Caco-2 (cell line): ENCODE measurements at regions not wholly inside any gene's neighbourhood (a gene's known extent, or its start where the extent isn't known, plus 50 kb on each side); places are given as distances from the start of the nearest gene placed in this dataset.

Experiments
- BruUV-seq: library from RNA; stranded (reverse); fragments of 400-500 nt; replicated peaks from 2 replicates; lab custom pipeline; 2021; lab: Mats Ljungman, UMichigan
- CTCF ChIA-PET: fragments of 300-600 bp; sonication (Branson Sonifier 250); formaldehyde crosslinking; loops from one replicate; lab custom pipeline; 2022; ENCODE audit warnings: antibody characterized with exemption; lab: Charles Lee
- POLR2A ChIA-PET: fragments of 300-600 bp; sonication (Branson Sonifier 250); formaldehyde crosslinking; loops from one replicate; lab custom pipeline; 2022; ENCODE audit warnings: antibody characterized with exemption; lab: Charles Lee
- DNase-seq, 2 experiments: peaks; one replicate each; pipeline versions ENCODE4 v3.0.0 to v3.0.0-alpha.2; 2020 to 2022
- H3K27me3 ChIP-seq: replicated peaks from 2 replicates; pipeline ENCODE4 v1.6.0; 2011; ENCODE audit warnings: low read length; ENCODE audit not compliant: control insufficient read depth, insufficient read depth
- H3K36me3 ChIP-seq: 2 replicates; pipeline ENCODE4 v1.5.1; 2011; ENCODE audit warnings: low read length; ENCODE audit not compliant: control insufficient read depth, insufficient read depth
- H3K4me1 ChIP-seq: fragments of 250-450 bp; sonication (Bioruptor Pico); 2 replicates; pipeline ENCODE4 v1.5.1; 2020; ENCODE audit warnings: mild to moderate bottlenecking
- H3K4me3 ChIP-seq: 2 replicates; pipeline ENCODE4 v1.5.1; 2011; ENCODE audit warnings: low read depth, mild to moderate bottlenecking, control low read depth, low read length
- H3K9me3 ChIP-seq: fragments of 250-450 bp; sonication (Bioruptor Pico); 2 replicates; pipeline ENCODE4 v1.5.1; 2020; ENCODE audit warnings: mild to moderate bottlenecking, moderate library complexity
- H3K27ac Mint-ChIP-seq: one replicate; pipeline ENCODE4 v1.8.0; 2022; ENCODE audit warnings: mixed read lengths; ENCODE audit not compliant: unreplicated experiment
- H3K27me3 Mint-ChIP-seq: one replicate; pipeline ENCODE4 v1.8.0; 2022; ENCODE audit warnings: mixed read lengths; ENCODE audit not compliant: insufficient read depth, unreplicated experiment
- H3K36me3 Mint-ChIP-seq: one replicate; pipeline ENCODE4 v1.8.0; 2022; ENCODE audit warnings: mild to moderate bottlenecking, mixed read lengths; ENCODE audit not compliant: insufficient read depth, unreplicated experiment
- H3K4me1 Mint-ChIP-seq: one replicate; pipeline ENCODE4 v1.8.0; 2022; ENCODE audit warnings: low read depth, mixed read lengths; ENCODE audit not compliant: unreplicated experiment
- H3K4me3 Mint-ChIP-seq: one replicate; pipeline ENCODE4 v1.8.0; 2022; ENCODE audit warnings: mild to moderate bottlenecking, moderate library complexity, mixed read lengths; ENCODE audit not compliant: unreplicated experiment
- H3K9me3 Mint-ChIP-seq: one replicate; pipeline ENCODE4 v1.8.0; 2022; ENCODE audit warnings: mixed read lengths; ENCODE audit not compliant: unreplicated experiment
- intact Hi-C: fragments of 100-400 bp; cut with micrococcal nuclease; formaldehyde crosslinking; loops from one replicate; pipeline ENCODE4 v1.10.0; 2022; ENCODE audit not compliant: unreplicated experiment
- TF ChIP-seq, protein P1 (sequence below), 2 experiments: fragments of 200-600 bp in 1 of 2; IDR thresholded peaks; 1 replicate in 1 of 2; 2 replicates in 1 of 2; pipeline versions ENCODE4 v1.5.1 to v1.8.0; 2011 to 2022; ENCODE audit warnings: antibody characterized with exemption in 1 of 2, control low read depth in 1 of 2, inconsistent platforms in 1 of 2, low read depth in 1 of 2, low read length in 1 of 2, mild to moderate bottlenecking in 1 of 2, moderate library complexity in 1 of 2; ENCODE audit not compliant: insufficient read depth in 1 of 2, severe bottlenecking in 1 of 2, unreplicated experiment in 1 of 2

DNA sequence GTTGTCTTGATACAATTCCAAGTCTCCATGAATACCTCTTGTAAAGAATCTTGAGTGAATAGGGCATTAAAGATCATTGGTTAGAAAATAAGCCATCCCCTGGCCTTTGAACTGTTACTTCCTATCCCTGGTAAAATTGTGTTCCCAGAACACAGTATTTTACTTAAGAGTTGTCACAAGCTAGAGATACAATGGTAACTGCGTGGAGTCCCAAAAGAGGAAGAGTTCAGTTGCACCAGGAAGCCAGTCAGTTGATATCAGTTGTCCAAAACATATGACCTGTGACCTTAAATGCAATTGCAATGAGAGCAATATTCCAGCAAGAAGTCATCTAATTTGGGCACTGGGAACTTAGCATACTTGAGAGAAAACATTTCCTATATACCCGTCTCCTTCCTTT is 117.3 kb downstream of the NEDD1 start:
- TF ChIP-seq, protein P1, sequence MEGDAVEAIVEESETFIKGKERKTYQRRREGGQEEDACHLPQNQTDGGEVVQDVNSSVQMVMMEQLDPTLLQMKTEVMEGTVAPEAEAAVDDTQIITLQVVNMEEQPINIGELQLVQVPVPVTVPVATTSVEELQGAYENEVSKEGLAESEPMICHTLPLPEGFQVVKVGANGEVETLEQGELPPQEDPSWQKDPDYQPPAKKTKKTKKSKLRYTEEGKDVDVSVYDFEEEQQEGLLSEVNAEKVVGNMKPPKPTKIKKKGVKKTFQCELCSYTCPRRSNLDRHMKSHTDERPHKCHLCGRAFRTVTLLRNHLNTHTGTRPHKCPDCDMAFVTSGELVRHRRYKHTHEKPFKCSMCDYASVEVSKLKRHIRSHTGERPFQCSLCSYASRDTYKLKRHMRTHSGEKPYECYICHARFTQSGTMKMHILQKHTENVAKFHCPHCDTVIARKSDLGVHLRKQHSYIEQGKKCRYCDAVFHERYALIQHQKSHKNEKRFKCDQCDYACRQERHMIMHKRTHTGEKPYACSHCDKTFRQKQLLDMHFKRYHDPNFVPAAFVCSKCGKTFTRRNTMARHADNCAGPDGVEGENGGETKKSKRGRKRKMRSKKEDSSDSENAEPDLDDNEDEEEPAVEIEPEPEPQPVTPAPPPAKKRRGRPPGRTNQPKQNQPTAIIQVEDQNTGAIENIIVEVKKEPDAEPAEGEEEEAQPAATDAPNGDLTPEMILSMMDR (IDR thresholded peaks at IDR 0.05; ENCODE audit: insufficient read depth in 1 of 2, low read depth in 1 of 2, low read length in 1 of 2, severe bottlenecking in 1 of 2, unreplicated experiment in 1 of 2), result no peak
- H3K36me3 Mint-ChIP-seq, result no peaks in the 10 kb centered on the region
- H3K4me1 Mint-ChIP-seq, result no peaks in the 10 kb centered on the region
- no peaks in the 10 kb centered on the region for H3K36me3 ChIP-seq
- no peak overlapping the region for H3K4me3 ChIP-seq
- H3K27me3 ChIP-seq, result no peaks in the 10 kb centered on the region
- H3K27me3 Mint-ChIP-seq, result no peaks in the 10 kb centered on the region
- ChIA-PET CTCF (no interaction called here), POLR2A (no interaction called here)
- H3K4me1 ChIP-seq, result no peaks in the 10 kb centered on the region
- no TSS peak for BruUV-seq
- intact Hi-C loops, result no loop called here
- no peaks in the 10 kb centered on the region for H3K9me3 Mint-ChIP-seq
- H3K27ac Mint-ChIP-seq, result no peak overlapping the region
- H3K4me3 Mint-ChIP-seq, result no peak overlapping the region
- no peaks in the 10 kb centered on the region for H3K9me3 ChIP-seq
- no peak for DNase-seq

DNA sequence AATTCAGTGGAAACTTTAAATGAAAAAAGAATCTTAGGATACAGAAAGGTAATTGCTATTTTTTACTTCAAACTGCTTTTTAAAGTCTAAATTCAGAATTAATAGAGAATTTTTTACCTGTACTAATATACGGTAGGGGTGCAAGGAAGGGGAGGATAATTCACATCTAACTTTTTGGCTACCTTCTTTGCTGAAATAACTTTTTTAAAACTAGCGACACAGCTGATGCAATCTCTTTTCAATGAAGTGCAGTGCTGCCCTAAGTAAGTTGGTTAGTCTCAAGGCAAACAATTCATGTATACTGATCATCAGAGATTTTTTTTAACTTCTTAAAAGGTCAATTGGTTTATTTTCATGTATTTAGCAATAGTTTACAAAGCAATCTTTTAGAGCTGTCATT is 119.8 kb downstream of the NEDD1 start:
- intact Hi-C loops, result no loop called here
- H3K4me1 ChIP-seq, result no peaks in the 10 kb centered on the region
- no peaks in the 10 kb centered on the region for H3K4me1 Mint-ChIP-seq
- ChIA-PET POLR2A (no interaction called here), CTCF (no interaction called here)
- no peaks in the 10 kb centered on the region for H3K27me3 ChIP-seq
- H3K27ac Mint-ChIP-seq, result no peak overlapping the region
- no peaks in the 10 kb centered on the region for H3K9me3 ChIP-seq
- peaks cover 4% of the 10 kb centered on the region for H3K27me3 Mint-ChIP-seq
- BruUV-seq, result no TSS peak
- no peak for DNase-seq
- no peaks in the 10 kb centered on the region for H3K9me3 Mint-ChIP-seq
- no peaks in the 10 kb centered on the region for H3K36me3 ChIP-seq
- H3K4me3 Mint-ChIP-seq, result no peak overlapping the region
- no peaks in the 10 kb centered on the region for H3K36me3 Mint-ChIP-seq
- TF ChIP-seq, protein P1 (IDR thresholded peaks at IDR 0.05; ENCODE audit: insufficient read depth in 1 of 2, low read depth in 1 of 2, low read length in 1 of 2, severe bottlenecking in 1 of 2, unreplicated experiment in 1 of 2), result no peak
- H3K4me3 ChIP-seq, result no peak overlapping the region

DNA sequence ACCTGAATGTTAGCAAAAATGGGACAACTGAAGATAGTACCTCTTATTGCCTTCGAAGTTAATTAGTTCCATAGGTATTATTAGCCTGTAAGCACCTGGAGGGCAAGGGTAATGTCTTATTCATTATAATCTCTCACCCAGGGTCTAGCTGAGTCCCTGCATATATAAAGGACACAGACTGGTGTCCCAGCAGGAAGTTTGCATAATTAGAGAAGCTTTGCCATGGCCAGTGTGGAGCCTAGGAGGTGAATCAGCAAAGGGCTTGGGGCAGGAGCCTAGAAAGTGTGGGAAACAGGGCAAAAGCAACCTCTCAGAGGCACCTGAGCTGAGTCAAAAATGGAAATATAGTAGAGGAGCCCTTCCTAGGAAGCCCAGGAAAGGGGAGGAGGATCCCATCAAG is 120.4 kb downstream of the NEDD1 start:
- no peak for DNase-seq
- H3K27me3 ChIP-seq, result no peaks in the 10 kb centered on the region
- no peak overlapping the region for H3K4me3 Mint-ChIP-seq
- intact Hi-C loops, result no loop called here
- no peak overlapping the region for H3K27ac Mint-ChIP-seq
- no TSS peak for BruUV-seq
- H3K36me3 ChIP-seq, result no peaks in the 10 kb centered on the region
- H3K36me3 Mint-ChIP-seq, result no peaks in the 10 kb centered on the region
- H3K4me3 ChIP-seq, result no peak overlapping the region
- no peaks in the 10 kb centered on the region for H3K4me1 Mint-ChIP-seq
- H3K9me3 Mint-ChIP-seq, result no peaks in the 10 kb centered on the region
- H3K27me3 Mint-ChIP-seq, result peaks cover 8% of the 10 kb centered on the region
- CTCF ChIA-PET, result no interaction called here
- POLR2A ChIA-PET, result no interaction called here
- TF ChIP-seq, protein P1 (IDR thresholded peaks at IDR 0.05; ENCODE audit: insufficient read depth in 1 of 2, low read depth in 1 of 2, low read length in 1 of 2, severe bottlenecking in 1 of 2, unreplicated experiment in 1 of 2), result no peak
- no peaks in the 10 kb centered on the region for H3K4me1 ChIP-seq
- H3K9me3 ChIP-seq, result no peaks in the 10 kb centered on the region
